AG04450 (cell line): ENCODE measurements at regions not wholly inside any gene's neighbourhood (a gene's known extent, or its start where the extent isn't known, plus 50 kb on each side); places are given as distances from the start of the nearest gene placed in this dataset.

Source experiments
- CTCF ChIA-PET: fragments of 300-600, 350-600 bp; formaldehyde crosslinking; extraction: SDS; loops from one replicate; lab custom pipeline; 2022; ENCODE audit warnings: antibody characterized with exemption, inconsistent platforms; lab: Charles Lee
- POLR2A ChIA-PET: fragments of 350-600 bp; formaldehyde crosslinking; extraction: SDS; loops from one replicate; lab custom pipeline; 2021; ENCODE audit warnings: antibody characterized with exemption, inconsistent platforms; lab: Yijun Ruan, JAX
- DNase-seq: peaks from one replicate; pipeline ENCODE4 v3.0.0-alpha.2; 2011; ENCODE audit warnings: low read depth, low spot score
- H3K27ac ChIP-seq: one replicate; pipeline ENCODE4 v1.5.1; 2012; ENCODE audit warnings: low read depth, low read length, control low read depth
- H3K27me3 ChIP-seq: one replicate; pipeline ENCODE4 v1.6.0; 2012; ENCODE audit warnings: low read length; ENCODE audit not compliant: control insufficient read depth, insufficient read depth
- H3K4me3 ChIP-seq: 2 replicates; pipeline ENCODE4 v1.5.1; 2011; ENCODE audit warnings: mild to moderate bottlenecking, low read depth, low read length, control low read depth
- H3K9me3 ChIP-seq: 2 replicates; pipeline ENCODE4 v1.5.1; 2012; ENCODE audit warnings: low read length; ENCODE audit not compliant: control insufficient read depth, insufficient read depth
- TF ChIP-seq, protein P1 (sequence below): IDR thresholded peaks from 2 replicates; pipeline ENCODE4 v1.5.1; 2011; ENCODE audit warnings: low read depth, low read length, control low read depth, inconsistent platforms

- POLR2A ChIA-PET, result no interaction called here
- no peak overlapping the region for H3K27ac ChIP-seq
- TF ChIP-seq, protein P1, sequence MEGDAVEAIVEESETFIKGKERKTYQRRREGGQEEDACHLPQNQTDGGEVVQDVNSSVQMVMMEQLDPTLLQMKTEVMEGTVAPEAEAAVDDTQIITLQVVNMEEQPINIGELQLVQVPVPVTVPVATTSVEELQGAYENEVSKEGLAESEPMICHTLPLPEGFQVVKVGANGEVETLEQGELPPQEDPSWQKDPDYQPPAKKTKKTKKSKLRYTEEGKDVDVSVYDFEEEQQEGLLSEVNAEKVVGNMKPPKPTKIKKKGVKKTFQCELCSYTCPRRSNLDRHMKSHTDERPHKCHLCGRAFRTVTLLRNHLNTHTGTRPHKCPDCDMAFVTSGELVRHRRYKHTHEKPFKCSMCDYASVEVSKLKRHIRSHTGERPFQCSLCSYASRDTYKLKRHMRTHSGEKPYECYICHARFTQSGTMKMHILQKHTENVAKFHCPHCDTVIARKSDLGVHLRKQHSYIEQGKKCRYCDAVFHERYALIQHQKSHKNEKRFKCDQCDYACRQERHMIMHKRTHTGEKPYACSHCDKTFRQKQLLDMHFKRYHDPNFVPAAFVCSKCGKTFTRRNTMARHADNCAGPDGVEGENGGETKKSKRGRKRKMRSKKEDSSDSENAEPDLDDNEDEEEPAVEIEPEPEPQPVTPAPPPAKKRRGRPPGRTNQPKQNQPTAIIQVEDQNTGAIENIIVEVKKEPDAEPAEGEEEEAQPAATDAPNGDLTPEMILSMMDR, result no peak
- H3K27me3 ChIP-seq, result no peaks in the 10 kb centered on the region
- H3K9me3 ChIP-seq, result no peaks in the 10 kb centered on the region
- no peak overlapping the region for H3K4me3 ChIP-seq
- DNase-seq, result no peak
- CTCF ChIA-PET, result no interaction called here
These were observed 571.9 kb downstream of the TAFA4 start for GRCh38 chr3:68360492-68360891.

DNA sequence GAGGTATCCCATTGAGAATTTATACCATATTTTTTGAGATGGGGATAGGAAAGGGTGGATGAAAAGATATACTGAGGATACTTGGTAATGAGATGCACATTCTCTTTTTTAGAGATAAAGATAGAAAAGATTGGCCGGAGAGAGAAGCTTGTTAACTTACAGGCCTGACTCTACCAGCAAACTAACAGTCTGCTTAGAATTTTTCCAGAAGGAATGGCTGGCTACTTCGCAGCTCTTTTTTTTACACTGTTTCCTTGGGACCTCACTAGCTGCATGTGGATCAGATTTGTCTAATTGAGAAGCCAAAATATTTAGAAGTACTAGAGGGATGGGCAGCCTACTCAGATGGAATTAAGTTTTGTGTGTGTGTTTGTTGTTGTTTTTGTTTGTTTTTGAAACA lies 586.6 kb downstream of the TAFA4 start:
- POLR2A ChIA-PET, result no interaction called here
- CTCF ChIA-PET, result interaction anchor here (0.6 kb wide), 1 partner anchor 1410 kb away, joined by 3 read pairs; no protein-coding TSS in a partner anchor
- H3K9me3 ChIP-seq, result no peaks in the 10 kb centered on the region
- TF ChIP-seq, protein P1, result no peak
- no peak overlapping the region for H3K27ac ChIP-seq
- DNase-seq, result no peak
- no peaks in the 10 kb centered on the region for H3K27me3 ChIP-seq
- H3K4me3 ChIP-seq, result no peak overlapping the region

- CTCF ChIA-PET, result no interaction called here
- Histone ChIP-seq H3K9me3 (no peaks in the 10 kb centered on the region), H3K27ac (no peak overlapping the region), H3K27me3 (no peaks in the 10 kb centered on the region), H3K4me3 (no peak overlapping the region)
- no peak for DNase-seq
- POLR2A ChIA-PET, result no interaction called here
- TF ChIP-seq, protein P1, result no peak
These were observed 589.9 kb downstream of the TAFA4 start for GRCh38 chr3:68342426-68342825.

- ChIA-PET POLR2A (no interaction called here), CTCF (no interaction called here)
- no peak for DNase-seq
- no peak overlapping the region for H3K27ac ChIP-seq
- no peak overlapping the region for H3K4me3 ChIP-seq
- TF ChIP-seq, protein P1, result no peak
- no peaks in the 10 kb centered on the region for H3K9me3 ChIP-seq
- H3K27me3 ChIP-seq, result no peaks in the 10 kb centered on the region
These were observed 596.3 kb downstream of the TAFA4 start for GRCh38 chr3:68336042-68336441.

GRCh38 chr3:68334367-68334986 lies 597.9 kb downstream of the TAFA4 start:
- TF ChIP-seq, protein P1, result no peak
- Histone ChIP-seq H3K4me3 (no peak overlapping the region), H3K27ac (no peak overlapping the region), H3K27me3 (no peaks in the 10 kb centered on the region), H3K9me3 (no peaks in the 10 kb centered on the region)
- ChIA-PET POLR2A (no interaction called here), CTCF (no interaction called here)
- no peak for DNase-seq
